IMR-90 (cell line): ENCODE measurements at regions not wholly inside any gene's neighbourhood (a gene's known extent, or its start where the extent isn't known, plus 50 kb on each side); places are given as distances from the start of the nearest gene placed in this dataset.

Experiments
- ATAC-seq: fragments of 200-7000 bp; cut with Tn5 transposase; 2 replicates; pipeline ENCODE4 v1.9.1; 2020; ENCODE audit warnings: low read depth, mild to moderate bottlenecking, moderate library complexity
- BruUV-seq: library from RNA; stranded (reverse); fragments of 400-500 nt; replicated peaks from 2 replicates; lab custom pipeline; 2021; lab: Mats Ljungman, UMichigan
- CTCF ChIA-PET: fragments of 300-600 bp; formaldehyde crosslinking; extraction: SDS; loops from one replicate; lab custom pipeline; 2021; ENCODE audit warnings: antibody characterized with exemption; lab: Yijun Ruan, JAX
- POLR2A ChIA-PET: fragments of 300-600 bp; sonication (Branson Sonifier 250); formaldehyde crosslinking; loops from one replicate; lab custom pipeline; 2022; ENCODE audit warnings: antibody characterized with exemption; ENCODE audit not compliant: unreplicated experiment; lab: Charles Lee
- DNase-seq: peaks from one replicate; pipeline ENCODE4 v3.0.0; 2013
- H2AFZ ChIP-seq: replicated peaks from 2 replicates; pipeline ENCODE3; 2013; ENCODE audit warnings: low read length, mild to moderate bottlenecking; ENCODE audit not compliant: poor library complexity
- H2AK5ac ChIP-seq: 2 replicates; pipeline ENCODE4 v1.6.1; 2013; ENCODE audit warnings: low read depth, low read length, inconsistent platforms
- H2AK9ac ChIP-seq: replicated peaks from 2 replicates; pipeline ENCODE3; 2013; ENCODE audit warnings: mild to moderate bottlenecking, low read depth, low read length, moderate library complexity; ENCODE audit not compliant: poor library complexity
- H2BK120ac ChIP-seq: 2 replicates; pipeline ENCODE4 v1.6.1; 2013; ENCODE audit warnings: low read depth, low read length, inconsistent platforms
- H2BK15ac ChIP-seq: 3 replicates; pipeline ENCODE4 v1.6.1; 2013; ENCODE audit warnings: low read depth, low read length, inconsistent platforms
- H2BK20ac ChIP-seq: 2 replicates; pipeline ENCODE4 v1.6.1; 2013; ENCODE audit warnings: low read depth, mild to moderate bottlenecking, inconsistent platforms, low read length, moderate library complexity
- H2BK5ac ChIP-seq: 2 replicates; pipeline ENCODE4 v1.6.1; 2013; ENCODE audit warnings: mild to moderate bottlenecking, low read depth, low read length, inconsistent platforms; ENCODE audit not compliant: poor library complexity, severe bottlenecking
- H3K14ac ChIP-seq: replicated peaks from 2 replicates; pipeline ENCODE4 v1.6.1; 2013; ENCODE audit warnings: low read depth, low read length, inconsistent platforms
- H3K18ac ChIP-seq: 2 replicates; pipeline ENCODE4 v1.6.1; 2013; ENCODE audit warnings: low read depth, low read length, control low read depth
- H3K23ac ChIP-seq: 2 replicates; pipeline ENCODE4 v1.6.1; 2013; ENCODE audit warnings: low read depth, low read length, inconsistent platforms
- H3K27ac ChIP-seq: 2 replicates; pipeline ENCODE4 v1.5.1; 2013; ENCODE audit warnings: mild to moderate bottlenecking, control low read depth, low read length; ENCODE audit not compliant: insufficient read depth
- H3K27me3 ChIP-seq: 2 replicates; pipeline ENCODE4 v1.6.1; 2013; ENCODE audit warnings: low read length; ENCODE audit not compliant: control insufficient read depth, insufficient read depth
- H3K36me3 ChIP-seq: 2 replicates; pipeline ENCODE4 v1.6.1; 2013; ENCODE audit warnings: low read length, mixed read lengths; ENCODE audit not compliant: control insufficient read depth, insufficient read depth
- H3K4ac ChIP-seq: 2 replicates; pipeline ENCODE4 v1.6.1; 2013; ENCODE audit warnings: low read depth, low read length, inconsistent platforms
- H3K4me1 ChIP-seq: 2 replicates; pipeline ENCODE4 v1.6.1; 2013; ENCODE audit warnings: low read length, mixed read lengths; ENCODE audit not compliant: control insufficient read depth, insufficient read depth
- H3K4me2 ChIP-seq: 2 replicates; pipeline ENCODE4 v1.6.1; 2013; ENCODE audit warnings: low read depth, mild to moderate bottlenecking, control low read depth, low read length, moderate library complexity
- H3K4me3 ChIP-seq: 2 replicates; pipeline ENCODE4 v1.5.1; 2013; ENCODE audit warnings: low read depth, mild to moderate bottlenecking, control low read depth, low read length, moderate library complexity; ENCODE audit not compliant: insufficient read depth
- H3K56ac ChIP-seq: 2 replicates; pipeline ENCODE4 v1.6.1; 2013; ENCODE audit warnings: low read length, inconsistent platforms; ENCODE audit not compliant: insufficient read depth; ENCODE audit errors: extremely low read depth
- H3K79me1 ChIP-seq, 2 experiments: 2 replicates each; pipeline ENCODE4 v1.6.1; 2013; ENCODE audit warnings: low read length in 2 of 2, inconsistent platforms in 1 of 2, low read depth in 1 of 2
- H3K9ac ChIP-seq: 2 replicates; pipeline ENCODE4 v1.6.1; 2013; ENCODE audit warnings: low read depth, low read length, control low read depth
- H3K9me1 ChIP-seq: 2 replicates; pipeline ENCODE4 v1.6.1; 2013; ENCODE audit warnings: low read length, inconsistent platforms; ENCODE audit not compliant: insufficient read depth
- H3K9me3 ChIP-seq: 2 replicates; pipeline ENCODE4 v1.6.1; 2013; ENCODE audit warnings: low read length; ENCODE audit not compliant: control insufficient read depth, insufficient read depth
- H4K20me1 ChIP-seq: 2 replicates; pipeline ENCODE4 v1.6.1; 2013; ENCODE audit warnings: low read length, inconsistent platforms; ENCODE audit not compliant: insufficient read depth
- H4K5ac ChIP-seq: 2 replicates; pipeline ENCODE4 v1.6.1; 2013; ENCODE audit warnings: mild to moderate bottlenecking, low read depth, low read length, control low read depth
- H4K8ac ChIP-seq, 2 experiments: 2 replicates each; pipeline ENCODE4 v1.6.1; 2013; ENCODE audit warnings: low read depth in 2 of 2, low read length in 2 of 2, control low read depth in 1 of 2, inconsistent platforms in 1 of 2
- H4K91ac ChIP-seq: 2 replicates; pipeline ENCODE4 v1.6.1; 2013; ENCODE audit warnings: low read depth, low read length, inconsistent platforms; ENCODE audit not compliant: insufficient read depth
- BHLHE40 ChIP-seq: fragments of 150-350 bp; IDR thresholded peaks from 2 replicates; pipeline ENCODE4 v1.6.1; 2016; ENCODE audit warnings: mild to moderate bottlenecking, low read depth, low read length
- CEBPB ChIP-seq: IDR thresholded peaks from 2 replicates; pipeline ENCODE4 v1.6.1; 2012; ENCODE audit warnings: low read depth, low read length, improper control_type of control experiment
- CHD1 ChIP-seq: IDR thresholded peaks from 2 replicates; pipeline ENCODE4 v1.6.1; 2012; ENCODE audit warnings: low read depth, low read length, improper control_type of control experiment
- FOS ChIP-seq: fragments of 150-350 bp; IDR thresholded peaks from 2 replicates; pipeline ENCODE4 v1.6.1; 2016; ENCODE audit warnings: low read depth, low read length
- MAFK ChIP-seq: IDR thresholded peaks from 2 replicates; pipeline ENCODE4 v1.6.1; 2012; ENCODE audit warnings: low read depth, low read length, improper control_type of control experiment
- MAZ ChIP-seq: IDR thresholded peaks from 2 replicates; pipeline ENCODE4 v1.6.1; 2012; ENCODE audit warnings: low read depth, mild to moderate bottlenecking, low read length, improper control_type of control experiment, moderate library complexity, borderline replicate concordance
- MXI1 ChIP-seq: IDR thresholded peaks from 2 replicates; pipeline ENCODE4 v1.6.1; 2012; ENCODE audit warnings: low read depth, mild to moderate bottlenecking, low read length, moderate library complexity, borderline replicate concordance
- NFE2L2 ChIP-seq: fragments of 150-350 bp; IDR thresholded peaks from 2 replicates; pipeline ENCODE4 v1.6.1; 2016; ENCODE audit warnings: low read depth, mild to moderate bottlenecking, low read length
- POLR2A ChIP-seq: IDR thresholded peaks from 2 replicates; pipeline ENCODE4 v1.6.1; 2012; ENCODE audit warnings: mild to moderate bottlenecking, low read depth, low read length
- RAD21 ChIP-seq: IDR thresholded peaks from 2 replicates; pipeline ENCODE4 v1.6.1; 2012; ENCODE audit warnings: low read length, improper control_type of control experiment
- RCOR1 ChIP-seq: IDR thresholded peaks from 2 replicates; pipeline ENCODE4 v1.6.1; 2012; ENCODE audit warnings: mild to moderate bottlenecking, low read length, improper control_type of control experiment; ENCODE audit not compliant: insufficient replicate concordance
- RFX5 ChIP-seq: IDR thresholded peaks from 2 replicates; pipeline ENCODE4 v1.8.0; 2012; ENCODE audit warnings: low read depth, mild to moderate bottlenecking, low read length, moderate library complexity
- SMC3 ChIP-seq: fragments of 150-350 bp; IDR thresholded peaks from 2 replicates; pipeline ENCODE4 v1.6.1; 2016; ENCODE audit warnings: low read depth, mild to moderate bottlenecking, antibody characterized with exemption, low read length, moderate library complexity
- WGBS, 2 experiments: methylation state at CpG; one replicate each; pipeline versions ENCODE4 v1.1.5 to v1.1.7; 2013; ENCODE audit warnings: missing lambda C conversion rate in 2 of 2; ENCODE audit not compliant: insufficient read length in 1 of 2; ENCODE audit errors: extremely low coverage in 2 of 2; 5-methylcytosine and 5-hydroxymethylcytosine counted together
- dilution Hi-C: fragments of 300-500 bp; cut with HindIII; formaldehyde crosslinking; loops from one replicate; pipeline ENCODE4 v1.14.3; 2018; ENCODE audit warnings: low sequenced_read_pairs; ENCODE audit not compliant: unreplicated experiment
- in situ Hi-C: fragments of 300-500 bp; cut with MboI; formaldehyde crosslinking; loops from 3 replicates; pipeline ENCODE4 v1.14.3; 2019; ENCODE audit warnings: low sequenced_read_pairs, inconsistent platforms, mixed read lengths
- intact Hi-C: fragments of 100-400 bp; cut with micrococcal nuclease; formaldehyde crosslinking; loops from 2 replicates; pipeline ENCODE4 v1.10.0; 2022
- TF ChIP-seq, protein P1 (sequence below): fragments of 150-350 bp; IDR thresholded peaks from 2 replicates; pipeline ENCODE4 v1.6.1; 2016; ENCODE audit warnings: low read depth, mild to moderate bottlenecking, low read length, moderate library complexity, borderline replicate concordance
- TF ChIP-seq, protein P2 (sequence below): fragments of 150-350 bp; IDR thresholded peaks from 2 replicates; pipeline ENCODE4 v1.6.1; 2017; ENCODE audit warnings: mild to moderate bottlenecking, antibody characterized with exemption, low read length, low read depth
- TF ChIP-seq, protein P3 (sequence below): conservative IDR thresholded peaks from 2 replicates; pipeline ENCODE4 v1.5.1; 2012; ENCODE audit warnings: mild to moderate bottlenecking, low read depth, low read length, improper control_type of control experiment

DNA sequence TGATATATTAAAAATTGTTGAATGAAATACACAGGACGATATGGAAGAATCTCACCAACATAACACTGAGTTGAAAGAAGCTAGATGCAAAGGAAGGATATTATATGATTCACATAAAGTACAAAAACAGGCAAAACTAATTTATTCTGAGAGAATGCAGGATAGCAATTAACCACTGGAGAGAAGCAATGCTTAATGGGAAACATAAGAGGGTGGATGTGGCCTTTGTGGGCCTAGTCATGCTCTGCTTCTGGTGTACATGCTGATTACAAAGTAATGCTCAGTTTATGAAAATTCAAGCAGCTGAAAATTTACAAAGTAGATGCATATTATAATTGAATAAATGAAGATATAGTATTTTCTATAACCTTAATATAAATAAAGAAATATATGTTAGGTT lies 326.4 kb upstream of the ADAMTS5 start:
- Histone ChIP-seq H3K4me1 (peaks cover 4% of the 10 kb centered on the region; the same call in 1 of the 2 replicates), H3K4me3 (no peak overlapping the region), H3K4me2 (no peak overlapping the region), H3K9me1 (no peaks in the 10 kb centered on the region), H2AK5ac (no peak overlapping the region), H3K27ac (no peak overlapping the region), H2AFZ (no peak overlapping the region), H2BK5ac (no peak overlapping the region), H2BK15ac (no peak overlapping the region), H3K56ac (no peak overlapping the region), H2BK20ac (no peak overlapping the region), H3K4ac (no peak overlapping the region), H4K91ac (no peak overlapping the region), H3K14ac (no peak overlapping the region), H4K20me1 (no peaks in the 10 kb centered on the region), H3K27me3 (no peaks in the 10 kb centered on the region), H3K9ac (no peak overlapping the region), H3K36me3 (no peaks in the 10 kb centered on the region), H3K9me3 (no peaks in the 10 kb centered on the region; the same call in 1 of the 2 replicates), H3K23ac (no peak overlapping the region), H2BK120ac (no peak overlapping the region), H4K8ac (no peak overlapping the region), H3K18ac (0 out of 2 replicates have a peak overlapping the region, but pooled peaks have one; percentile 18), H2AK9ac (no peak overlapping the region), H4K5ac (no peak overlapping the region), H3K79me1 (no peaks in the 10 kb centered on the region)
- no CpG with 5 or more reads among the region's 1 CpG for WGBS, 2 experiments
- BruUV-seq = no TSS peak
- no peak for DNase-seq
- no peak for ATAC-seq
- in situ Hi-C loops (no loop called here), dilution Hi-C loops (no loop called here), intact Hi-C loops (no loop called here)
- TF ChIP-seq POLR2A = no peak
- TF ChIP-seq CHD1 = no peak
- no peak for TF ChIP-seq MAFK
- TF ChIP-seq, protein P1, sequence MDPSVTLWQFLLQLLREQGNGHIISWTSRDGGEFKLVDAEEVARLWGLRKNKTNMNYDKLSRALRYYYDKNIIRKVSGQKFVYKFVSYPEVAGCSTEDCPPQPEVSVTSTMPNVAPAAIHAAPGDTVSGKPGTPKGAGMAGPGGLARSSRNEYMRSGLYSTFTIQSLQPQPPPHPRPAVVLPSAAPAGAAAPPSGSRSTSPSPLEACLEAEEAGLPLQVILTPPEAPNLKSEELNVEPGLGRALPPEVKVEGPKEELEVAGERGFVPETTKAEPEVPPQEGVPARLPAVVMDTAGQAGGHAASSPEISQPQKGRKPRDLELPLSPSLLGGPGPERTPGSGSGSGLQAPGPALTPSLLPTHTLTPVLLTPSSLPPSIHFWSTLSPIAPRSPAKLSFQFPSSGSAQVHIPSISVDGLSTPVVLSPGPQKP = no peak
- TF ChIP-seq RAD21 = no peak
- TF ChIP-seq, protein P2, sequence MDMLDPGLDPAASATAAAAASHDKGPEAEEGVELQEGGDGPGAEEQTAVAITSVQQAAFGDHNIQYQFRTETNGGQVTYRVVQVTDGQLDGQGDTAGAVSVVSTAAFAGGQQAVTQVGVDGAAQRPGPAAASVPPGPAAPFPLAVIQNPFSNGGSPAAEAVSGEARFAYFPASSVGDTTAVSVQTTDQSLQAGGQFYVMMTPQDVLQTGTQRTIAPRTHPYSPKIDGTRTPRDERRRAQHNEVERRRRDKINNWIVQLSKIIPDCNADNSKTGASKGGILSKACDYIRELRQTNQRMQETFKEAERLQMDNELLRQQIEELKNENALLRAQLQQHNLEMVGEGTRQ = no peak
- no peak for TF ChIP-seq RFX5
- TF ChIP-seq BHLHE40 = no peak
- TF ChIP-seq MXI1 = no peak
- TF ChIP-seq MAZ = no peak
- TF ChIP-seq CEBPB = no peak
- TF ChIP-seq FOS = no peak
- TF ChIP-seq NFE2L2 = no peak
- TF ChIP-seq, protein P3, sequence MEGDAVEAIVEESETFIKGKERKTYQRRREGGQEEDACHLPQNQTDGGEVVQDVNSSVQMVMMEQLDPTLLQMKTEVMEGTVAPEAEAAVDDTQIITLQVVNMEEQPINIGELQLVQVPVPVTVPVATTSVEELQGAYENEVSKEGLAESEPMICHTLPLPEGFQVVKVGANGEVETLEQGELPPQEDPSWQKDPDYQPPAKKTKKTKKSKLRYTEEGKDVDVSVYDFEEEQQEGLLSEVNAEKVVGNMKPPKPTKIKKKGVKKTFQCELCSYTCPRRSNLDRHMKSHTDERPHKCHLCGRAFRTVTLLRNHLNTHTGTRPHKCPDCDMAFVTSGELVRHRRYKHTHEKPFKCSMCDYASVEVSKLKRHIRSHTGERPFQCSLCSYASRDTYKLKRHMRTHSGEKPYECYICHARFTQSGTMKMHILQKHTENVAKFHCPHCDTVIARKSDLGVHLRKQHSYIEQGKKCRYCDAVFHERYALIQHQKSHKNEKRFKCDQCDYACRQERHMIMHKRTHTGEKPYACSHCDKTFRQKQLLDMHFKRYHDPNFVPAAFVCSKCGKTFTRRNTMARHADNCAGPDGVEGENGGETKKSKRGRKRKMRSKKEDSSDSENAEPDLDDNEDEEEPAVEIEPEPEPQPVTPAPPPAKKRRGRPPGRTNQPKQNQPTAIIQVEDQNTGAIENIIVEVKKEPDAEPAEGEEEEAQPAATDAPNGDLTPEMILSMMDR = no peak
- TF ChIP-seq RCOR1 = no peak
- no peak for TF ChIP-seq SMC3
- ChIA-PET CTCF (no interaction called here), POLR2A (no interaction called here)
